Heart left ventricle (tissue), 13 donors: ENCODE measurements at regions not wholly inside any gene's neighbourhood (a gene's known extent, or its start where the extent isn't known, plus 50 kb on each side); places are given as distances from the start of the nearest gene placed in this dataset.

Experiments used
- POLR2A ChIP-seq, 2 donors: fragments of 450-650 bp; IDR thresholded peaks; one replicate each; pipeline ENCODE4 v1.6.1; 2017; ENCODE audit warnings: antibody characterized with exemption in 2 of 2, mild to moderate bottlenecking in 2 of 2, moderate library complexity in 2 of 2
- TF ChIP-seq, protein P1 (sequence below), 12 donors: fragments of 200-600 bp; sonication (generic) in 4 of 12; IDR thresholded peaks; one replicate each; pipeline versions ENCODE4 v1.5.0 to v1.8.0; 2018 to 2022; ENCODE audit warnings: antibody characterized with exemption in 12 of 12, mild to moderate bottlenecking in 5 of 12
- donor health status: ischemic (EF 13 %, LVEDD 7.1; RV severe dilation, severe dysfunction).
- donor health status: DM: no; HTN: yes; CAD: no.
- donor health status: DM: no; HTN: no; CAD: no.
- donor health status: ischemic (EF 25% LVEDD 6.9; RV normal size, moderate dysfunction).
- donor health status: ischemic (EF 25% LVEDD 5.7; RV mildly dilated, moderate dysfunction).
- donor health status: ischemic (EF 35%, LVEDD 5.7; RV mildly dilated, moderate dysfunction).
- donor health status: nonischemic (EF 11% LVEDD 7.7; RV severe dilation, severe dysfunction).
- donor health status: DM: yes; HTN: yes; CAD: no.
- donor health status: PGD.
- donor health status: ischemic (EF 29% LVEDD 5.4; RV normal size, mild dysfunction).
- donor health status: nonischemic (EF 23%, LVEDD 6.1; RV moderate dilation, normal function).

- TF ChIP-seq, protein P1, sequence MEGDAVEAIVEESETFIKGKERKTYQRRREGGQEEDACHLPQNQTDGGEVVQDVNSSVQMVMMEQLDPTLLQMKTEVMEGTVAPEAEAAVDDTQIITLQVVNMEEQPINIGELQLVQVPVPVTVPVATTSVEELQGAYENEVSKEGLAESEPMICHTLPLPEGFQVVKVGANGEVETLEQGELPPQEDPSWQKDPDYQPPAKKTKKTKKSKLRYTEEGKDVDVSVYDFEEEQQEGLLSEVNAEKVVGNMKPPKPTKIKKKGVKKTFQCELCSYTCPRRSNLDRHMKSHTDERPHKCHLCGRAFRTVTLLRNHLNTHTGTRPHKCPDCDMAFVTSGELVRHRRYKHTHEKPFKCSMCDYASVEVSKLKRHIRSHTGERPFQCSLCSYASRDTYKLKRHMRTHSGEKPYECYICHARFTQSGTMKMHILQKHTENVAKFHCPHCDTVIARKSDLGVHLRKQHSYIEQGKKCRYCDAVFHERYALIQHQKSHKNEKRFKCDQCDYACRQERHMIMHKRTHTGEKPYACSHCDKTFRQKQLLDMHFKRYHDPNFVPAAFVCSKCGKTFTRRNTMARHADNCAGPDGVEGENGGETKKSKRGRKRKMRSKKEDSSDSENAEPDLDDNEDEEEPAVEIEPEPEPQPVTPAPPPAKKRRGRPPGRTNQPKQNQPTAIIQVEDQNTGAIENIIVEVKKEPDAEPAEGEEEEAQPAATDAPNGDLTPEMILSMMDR (IDR thresholded peaks at IDR 0.05), result no peak
- no peak for TF ChIP-seq POLR2A (IDR thresholded peaks at IDR 0.05)
Observed at GRCh38 chr14:47846008-47846407, 170.6 kb upstream of the MDGA2 start.
